Activated naive CD4-positive, alpha-beta T cell treated with anti-CD3 and anti-CD28 coated beads, Interleukin-2, amount 10 ng/mL, durations not matched to agents 7 days and 5 days (primary cell): ENCODE measurements at regions not wholly inside any gene's neighbourhood (a gene's known extent, or its start where the extent isn't known, plus 50 kb on each side); places are given as distances from the start of the nearest gene placed in this dataset.

Experiments used
- CTCF ChIA-PET: fragments of 350-600 bp; sonication (Branson Sonifier 250); formaldehyde crosslinking; loops from one replicate; lab custom pipeline; 2021; ENCODE audit warnings: antibody characterized with exemption; lab: Charles Lee
- DNase-seq: peaks from one replicate; pipeline ENCODE4 v3.0.0-alpha.2; 2020
- H3K27ac Mint-ChIP-seq: one replicate; pipeline ENCODE4 v1.8.0; 2021; ENCODE audit warnings: mild to moderate bottlenecking, moderate library complexity, mixed read lengths
- H3K27me3 Mint-ChIP-seq: one replicate; pipeline ENCODE4 v1.8.0; 2021; ENCODE audit warnings: mild to moderate bottlenecking, mixed read lengths
- H3K36me3 Mint-ChIP-seq: one replicate; pipeline ENCODE4 v1.8.0; 2021; ENCODE audit warnings: mixed read lengths
- H3K4me1 Mint-ChIP-seq: one replicate; pipeline ENCODE4 v1.8.0; 2021; ENCODE audit warnings: mixed read lengths
- H3K4me3 Mint-ChIP-seq: one replicate; pipeline ENCODE4 v1.8.0; 2021; ENCODE audit warnings: mild to moderate bottlenecking, moderate library complexity, mixed read lengths
- H3K9me3 Mint-ChIP-seq: one replicate; pipeline ENCODE4 v1.8.0; 2021; ENCODE audit warnings: mixed read lengths

DNA sequence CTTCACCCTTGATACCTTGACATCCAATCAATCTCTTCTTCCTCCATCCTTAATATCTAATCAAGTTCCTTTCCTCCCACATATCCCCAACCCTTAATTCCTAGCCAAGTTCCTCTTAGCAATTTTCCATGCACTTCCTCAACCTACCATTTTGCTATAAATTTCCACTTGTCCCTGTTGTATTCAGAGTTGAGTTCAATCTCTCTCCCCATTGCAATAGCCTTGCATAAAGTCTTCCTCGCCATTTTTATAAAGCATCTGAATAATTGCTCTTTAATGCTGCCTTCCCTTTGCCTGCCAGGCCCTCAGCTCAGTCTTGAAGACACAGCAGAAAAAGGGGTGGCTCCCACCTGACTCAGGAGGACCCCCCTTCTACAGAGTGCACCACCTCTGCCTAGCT is 390.3 kb downstream of the HHIPL2 start:
- Mint-ChIP-seq H3K4me3 (no peak overlapping the region), H3K27ac (no peak overlapping the region)

DNA sequence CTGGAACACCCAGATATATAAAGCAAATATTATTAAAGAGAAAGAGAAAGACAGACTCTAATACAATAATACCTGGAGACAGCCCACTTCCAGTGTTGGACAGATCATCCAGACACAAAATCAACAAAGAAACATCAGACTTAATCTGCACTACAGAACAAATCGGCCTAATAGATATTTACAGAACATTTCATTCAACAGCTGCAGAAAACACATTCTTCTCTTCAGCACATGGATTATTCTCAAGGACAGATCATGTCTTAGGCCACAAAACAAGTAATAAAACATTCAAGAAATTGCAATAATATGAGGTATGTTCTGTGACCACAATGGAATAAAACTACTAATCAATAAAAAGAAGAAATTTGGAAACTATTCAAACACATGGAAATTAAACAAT is 398.3 kb upstream of the DUSP10 start:
- no peak for DNase-seq
- Mint-ChIP-seq H3K9me3 (peaks cover 2% of the 10 kb centered on the region), H3K4me3 (no peak overlapping the region), H3K27me3 (no peaks in the 10 kb centered on the region), H3K36me3 (no peaks in the 10 kb centered on the region), H3K27ac (no peak overlapping the region), H3K4me1 (no peaks in the 10 kb centered on the region)
- CTCF ChIA-PET, result no interaction called here

More for the DNA sequence above, 390.3 kb downstream of the HHIPL2 start:
- Mint-ChIP-seq H3K4me1 (no peaks in the 10 kb centered on the region), H3K36me3 (no peaks in the 10 kb centered on the region), H3K9me3 (peaks cover 6% of the 10 kb centered on the region), H3K27me3 (no peaks in the 10 kb centered on the region)
- no peak for DNase-seq
- CTCF ChIA-PET, result no interaction called here

DNA sequence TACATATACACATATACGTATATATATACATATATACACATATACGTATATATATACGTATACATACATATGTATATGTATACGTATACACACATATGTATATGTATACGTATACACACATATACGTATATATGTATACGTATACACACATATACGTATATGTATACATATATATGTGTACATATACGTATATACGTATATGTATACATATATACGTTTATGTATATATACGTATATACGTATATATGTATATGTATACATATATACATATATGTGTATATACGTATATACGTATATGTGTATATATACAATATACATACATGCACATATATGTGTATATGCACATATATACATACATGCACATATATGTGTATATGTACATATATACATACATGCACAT is 396.2 kb upstream of the DUSP10 start:
- Mint-ChIP-seq H3K27me3 (no peaks in the 10 kb centered on the region), H3K4me1 (no peaks in the 10 kb centered on the region), H3K27ac (no peak overlapping the region), H3K9me3 (peaks cover 2% of the 10 kb centered on the region), H3K36me3 (no peaks in the 10 kb centered on the region), H3K4me3 (no peak overlapping the region)
- CTCF ChIA-PET, result no interaction called here
- no peak for DNase-seq

DNA sequence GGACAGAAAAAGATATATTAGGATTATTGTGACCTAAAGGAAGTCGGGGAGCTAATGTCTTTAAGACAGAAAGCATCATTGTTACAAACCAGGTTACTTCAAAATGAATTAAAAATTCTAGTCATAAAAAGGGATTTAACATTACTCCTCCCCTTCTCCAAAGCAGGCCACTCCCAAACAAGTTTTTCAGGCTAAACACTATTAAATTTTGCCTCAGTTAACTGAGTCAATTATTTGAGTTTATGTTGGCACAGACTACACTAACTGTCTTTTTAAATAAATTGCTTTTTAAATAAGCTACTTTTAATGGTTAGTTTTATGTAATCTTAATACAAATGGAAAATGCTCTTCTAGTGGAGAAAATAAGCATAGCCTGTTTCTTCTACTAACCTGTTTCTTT is 395.0 kb upstream of the DUSP10 start:
- CTCF ChIA-PET, result no interaction called here
- H3K9me3 Mint-ChIP-seq, result peaks cover 2% of the 10 kb centered on the region

DNA sequence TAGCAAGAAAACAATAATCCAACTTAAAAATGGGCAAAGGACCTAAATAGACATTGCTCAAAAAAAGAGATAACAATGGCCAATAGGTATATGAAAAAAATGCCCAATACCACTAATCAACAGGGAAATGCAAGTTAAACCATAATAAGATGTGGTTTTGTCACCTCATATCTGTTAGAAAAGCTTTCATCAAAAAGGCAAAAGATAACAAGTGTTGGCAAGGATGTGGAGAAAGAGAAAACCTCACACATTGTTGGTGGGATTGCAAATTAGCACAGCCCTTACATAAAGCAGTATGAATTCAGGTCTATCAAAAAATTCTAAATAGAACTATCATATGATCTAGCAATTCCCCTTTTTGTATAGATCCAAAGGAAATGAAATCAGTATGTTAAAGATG is 387.2 kb upstream of the DUSP10 start:
- CTCF ChIA-PET, result interaction anchor here (0.7 kb wide), 1 partner anchor 171 kb away, joined by 3 read pairs; no protein-coding TSS in a partner anchor
- Mint-ChIP-seq H3K36me3 (no peaks in the 10 kb centered on the region), H3K4me1 (no peaks in the 10 kb centered on the region), H3K27me3 (no peaks in the 10 kb centered on the region), H3K9me3 (no peaks in the 10 kb centered on the region), H3K27ac (no peak overlapping the region), H3K4me3 (no peak overlapping the region)
- DNase-seq, result no peak

More for the DNA sequence above, 395.0 kb upstream of the DUSP10 start:
- H3K4me3 Mint-ChIP-seq, result no peak overlapping the region
- no peak overlapping the region for H3K27ac Mint-ChIP-seq
- no peaks in the 10 kb centered on the region for H3K27me3 Mint-ChIP-seq
- H3K4me1 Mint-ChIP-seq, result no peaks in the 10 kb centered on the region
- no peak for DNase-seq
- H3K36me3 Mint-ChIP-seq, result no peaks in the 10 kb centered on the region

DNA sequence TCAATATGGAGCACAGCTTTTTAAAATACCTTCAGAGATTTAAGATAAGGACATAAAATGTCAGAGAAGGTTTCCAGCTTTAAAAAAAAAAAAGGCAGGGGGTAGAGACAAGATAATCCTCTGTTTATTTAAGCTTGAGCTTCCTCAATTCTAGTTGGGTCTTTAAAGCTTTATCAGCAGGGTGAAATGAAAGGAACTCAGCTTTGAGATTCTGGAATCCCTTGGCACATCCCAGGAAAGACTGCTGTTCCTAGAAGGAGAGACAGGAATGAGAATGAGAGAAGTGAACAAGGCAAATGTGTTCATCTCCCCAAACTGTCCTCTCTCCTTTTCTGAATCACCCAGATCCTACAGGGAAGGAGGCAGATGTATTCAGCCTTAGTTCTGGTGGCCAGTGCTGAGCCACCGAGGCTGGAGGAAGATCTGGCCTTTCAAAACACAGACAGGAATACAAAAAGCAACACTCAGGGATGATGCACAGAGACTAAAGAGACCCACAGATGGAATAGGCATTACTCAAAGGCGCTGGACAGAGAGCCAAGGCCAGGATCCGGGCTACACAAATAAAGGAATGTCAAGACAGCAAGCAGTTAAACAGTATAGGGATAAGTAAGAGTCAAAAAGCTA is 385.8 kb upstream of the DUSP10 start:
- no peaks in the 10 kb centered on the region for H3K36me3 Mint-ChIP-seq
- DNase-seq, result no peak
- no peak overlapping the region for H3K27ac Mint-ChIP-seq
- H3K27me3 Mint-ChIP-seq, result no peaks in the 10 kb centered on the region
- no peaks in the 10 kb centered on the region for H3K9me3 Mint-ChIP-seq
- H3K4me3 Mint-ChIP-seq, result no peak overlapping the region
- H3K4me1 Mint-ChIP-seq, result no peaks in the 10 kb centered on the region
- CTCF ChIA-PET, result interaction anchor here (1.1 kb wide), 1 partner anchor 328 kb away, joined by 3 read pairs; no protein-coding TSS in a partner anchor

DNA sequence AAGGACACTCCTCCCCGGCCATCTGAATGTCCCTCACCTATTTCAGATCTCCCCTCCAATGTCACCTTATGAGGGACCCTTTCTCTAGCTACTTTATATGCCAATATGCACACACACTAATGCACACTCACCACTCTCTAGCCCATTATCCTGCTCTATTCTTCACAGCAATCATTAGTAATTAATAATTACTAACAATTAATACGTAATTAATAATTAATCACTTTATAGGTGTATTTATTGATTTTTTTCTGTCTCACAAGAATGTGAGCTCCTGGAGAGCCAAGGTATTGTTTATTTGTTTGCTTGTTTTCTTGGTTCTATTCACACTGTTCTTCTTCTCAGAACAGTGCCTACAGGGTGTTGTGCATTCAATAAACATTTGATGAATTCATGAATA is 385.2 kb upstream of the DUSP10 start:
- no peak for DNase-seq
- H3K27me3 Mint-ChIP-seq, result no peaks in the 10 kb centered on the region
- CTCF ChIA-PET, result interaction anchor here (1.1 kb wide), 1 partner anchor 329 kb away, joined by 3 read pairs; no protein-coding TSS in a partner anchor
- H3K9me3 Mint-ChIP-seq, result no peaks in the 10 kb centered on the region
- no peaks in the 10 kb centered on the region for H3K36me3 Mint-ChIP-seq
- no peak overlapping the region for H3K4me3 Mint-ChIP-seq
- no peaks in the 10 kb centered on the region for H3K4me1 Mint-ChIP-seq
- no peak overlapping the region for H3K27ac Mint-ChIP-seq

DNA sequence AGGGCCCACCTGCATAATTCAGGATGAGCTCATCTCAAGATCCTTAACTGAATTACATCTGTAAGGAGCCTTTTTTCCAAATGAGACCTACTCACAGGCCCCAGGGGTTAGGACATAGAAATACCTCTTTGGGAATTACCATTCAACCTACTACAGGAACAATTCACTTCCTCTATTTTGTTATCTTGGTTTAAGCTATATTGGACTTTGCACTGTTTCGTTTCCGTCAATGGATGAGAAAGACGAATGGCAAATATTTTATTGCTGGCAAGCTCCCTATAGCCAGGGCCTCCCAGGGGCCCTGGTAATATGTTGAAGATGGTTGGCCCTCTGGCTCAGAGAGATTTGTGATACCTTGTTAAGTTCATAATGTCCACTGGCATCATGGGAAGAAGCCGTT is 384.2 kb upstream of the DUSP10 start:
- Mint-ChIP-seq H3K4me3 (no peak overlapping the region), H3K27ac (no peak overlapping the region), H3K9me3 (no peaks in the 10 kb centered on the region), H3K36me3 (no peaks in the 10 kb centered on the region), H3K4me1 (no peaks in the 10 kb centered on the region), H3K27me3 (no peaks in the 10 kb centered on the region)
- CTCF ChIA-PET, result no interaction called here
- DNase-seq, result no peak

DNA sequence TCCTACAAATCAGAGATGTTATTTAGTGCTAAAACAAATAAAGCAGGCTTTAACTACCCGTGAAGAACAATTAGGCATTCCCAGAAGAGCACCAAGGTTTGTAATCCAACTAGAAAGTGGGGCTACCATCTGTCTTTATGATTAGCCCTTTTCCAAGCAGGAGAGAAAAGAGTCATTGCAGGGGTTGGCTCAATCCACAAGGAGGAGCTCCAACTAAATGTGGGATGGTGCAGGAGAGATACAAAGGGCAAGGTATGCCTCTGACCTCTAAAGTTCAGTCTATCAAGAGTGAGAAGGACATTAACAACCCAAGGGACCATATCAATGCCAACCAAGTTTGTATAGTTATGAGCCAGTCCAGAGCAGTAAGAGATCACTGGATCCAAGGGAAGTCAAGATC is 382.7 kb upstream of the DUSP10 start:
- Mint-ChIP-seq H3K4me3 (no peak overlapping the region), H3K36me3 (no peaks in the 10 kb centered on the region), H3K9me3 (no peaks in the 10 kb centered on the region), H3K27me3 (peaks cover 3% of the 10 kb centered on the region), H3K27ac (no peak overlapping the region), H3K4me1 (no peaks in the 10 kb centered on the region)
- CTCF ChIA-PET, result no interaction called here
- no peak for DNase-seq

DNA sequence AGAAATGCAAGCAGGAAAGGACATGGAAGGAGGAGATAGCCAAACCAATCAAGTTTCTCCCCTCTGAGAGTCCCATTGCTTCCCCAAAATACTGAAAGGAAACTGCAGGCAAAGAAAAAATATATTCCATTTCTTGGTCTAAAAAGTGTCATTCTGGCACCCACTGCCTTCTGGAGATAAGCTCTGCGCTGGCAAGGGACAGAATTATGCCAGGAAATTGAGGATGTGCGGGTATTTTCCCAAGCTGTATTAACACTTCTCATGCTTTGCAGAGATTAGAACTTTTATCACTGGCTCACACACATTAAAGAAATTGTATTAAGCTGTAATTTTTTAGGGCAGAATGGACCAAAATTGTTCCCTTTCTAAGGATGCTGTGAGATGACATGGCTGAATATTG is 381.2 kb upstream of the DUSP10 start:
- peaks cover 3% of the 10 kb centered on the region for H3K27me3 Mint-ChIP-seq
- CTCF ChIA-PET, result interaction anchor here (1.6 kb wide), 1 partner anchor 27 kb away, joined by 5 read pairs; no protein-coding TSS in a partner anchor

DNA sequence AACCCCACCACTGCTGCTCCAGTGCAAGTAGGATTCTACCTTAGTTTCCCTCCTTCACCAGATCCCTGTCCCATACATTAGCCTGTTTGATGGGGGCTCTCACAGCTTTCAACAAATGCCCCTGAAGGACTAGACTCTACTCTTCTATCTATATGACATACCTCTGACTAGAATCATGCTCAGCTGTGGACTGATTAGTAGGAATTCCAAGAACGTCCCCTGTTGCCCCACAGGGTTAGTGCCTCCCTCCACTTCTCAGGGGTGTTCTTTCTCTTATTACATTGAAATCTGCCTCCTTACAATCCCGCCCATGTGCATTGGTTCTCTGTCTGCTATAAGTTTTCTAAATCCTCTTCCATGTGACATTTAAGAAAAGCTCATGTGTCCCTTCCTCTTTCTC is 375.9 kb upstream of the DUSP10 start:
- Mint-ChIP-seq H3K9me3 (no peaks in the 10 kb centered on the region), H3K4me3 (no peak overlapping the region), H3K27ac (no peak overlapping the region), H3K36me3 (no peaks in the 10 kb centered on the region), H3K27me3 (peaks cover 6% of the 10 kb centered on the region), H3K4me1 (no peaks in the 10 kb centered on the region)
- DNase-seq, result no peak
- CTCF ChIA-PET, result interaction anchor here (1.6 kb wide), 1 partner anchor 22 kb away, joined by 3 read pairs; no protein-coding TSS in a partner anchor

More for the DNA sequence above, 381.2 kb upstream of the DUSP10 start:
- Mint-ChIP-seq H3K4me1 (no peaks in the 10 kb centered on the region), H3K36me3 (no peaks in the 10 kb centered on the region), H3K27ac (no peak overlapping the region), H3K9me3 (no peaks in the 10 kb centered on the region), H3K4me3 (no peak overlapping the region)
- no peak for DNase-seq

DNA sequence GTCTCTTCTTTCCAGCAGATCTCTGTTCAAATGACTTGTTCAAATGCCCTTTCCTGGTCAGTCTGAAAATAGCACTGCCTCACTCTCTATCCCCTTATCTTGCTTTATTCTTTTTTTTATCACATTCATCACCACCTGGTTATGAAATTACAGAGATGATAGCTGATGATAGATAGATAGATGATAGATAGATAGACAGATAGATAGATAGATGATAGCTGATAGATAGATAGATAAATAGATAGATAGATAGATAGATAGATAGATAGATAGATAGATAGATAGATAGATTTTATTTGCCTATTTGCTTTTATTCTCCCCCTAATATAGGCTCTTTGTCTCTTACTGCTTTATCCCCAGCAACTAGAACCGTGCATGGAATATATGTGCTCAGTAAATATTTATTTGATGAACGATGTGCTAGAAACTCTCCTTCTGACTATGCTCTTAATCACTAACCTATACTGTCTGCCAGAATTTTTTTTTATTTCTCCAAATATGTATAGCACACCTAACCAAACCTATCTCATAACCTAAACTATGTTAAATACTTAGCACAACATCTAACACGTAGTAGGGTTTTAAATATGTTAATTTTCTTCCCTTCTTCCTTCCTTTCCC is 372.8 kb upstream of the DUSP10 start:
- Mint-ChIP-seq H3K36me3 (no peaks in the 10 kb centered on the region), H3K9me3 (no peaks in the 10 kb centered on the region), H3K27ac (no peak overlapping the region), H3K27me3 (peaks cover 3% of the 10 kb centered on the region), H3K4me1 (no peaks in the 10 kb centered on the region), H3K4me3 (no peak overlapping the region)
- no peak for DNase-seq
- CTCF ChIA-PET, result no interaction called here

DNA sequence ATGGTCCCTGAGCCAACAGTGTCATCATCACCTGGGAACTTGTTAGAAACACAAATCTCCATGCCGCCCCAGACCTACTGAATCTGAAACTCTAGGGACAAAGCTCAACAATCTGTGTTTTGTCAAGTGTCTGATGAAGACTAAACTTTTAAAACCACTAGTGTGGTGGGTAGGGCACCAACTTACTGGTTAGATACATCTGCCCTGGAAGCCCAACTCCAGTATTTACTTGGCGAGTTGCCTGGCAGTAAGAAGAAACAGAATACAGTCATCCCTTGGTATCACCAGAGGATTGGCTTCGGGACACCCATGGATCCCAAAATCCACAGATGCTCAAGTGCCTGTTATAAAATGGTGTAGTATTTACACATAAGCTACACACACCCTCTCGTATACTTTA is 367.9 kb upstream of the DUSP10 start:
- Mint-ChIP-seq H3K4me3 (no peak overlapping the region), H3K27ac (no peak overlapping the region), H3K9me3 (no peaks in the 10 kb centered on the region), H3K36me3 (no peaks in the 10 kb centered on the region), H3K4me1 (no peaks in the 10 kb centered on the region), H3K27me3 (no peaks in the 10 kb centered on the region)
- CTCF ChIA-PET, result interaction anchor here (1.7 kb wide), 1 partner anchor 14 kb away, joined by 8 read pairs; no protein-coding TSS in a partner anchor
- no peak for DNase-seq

DNA sequence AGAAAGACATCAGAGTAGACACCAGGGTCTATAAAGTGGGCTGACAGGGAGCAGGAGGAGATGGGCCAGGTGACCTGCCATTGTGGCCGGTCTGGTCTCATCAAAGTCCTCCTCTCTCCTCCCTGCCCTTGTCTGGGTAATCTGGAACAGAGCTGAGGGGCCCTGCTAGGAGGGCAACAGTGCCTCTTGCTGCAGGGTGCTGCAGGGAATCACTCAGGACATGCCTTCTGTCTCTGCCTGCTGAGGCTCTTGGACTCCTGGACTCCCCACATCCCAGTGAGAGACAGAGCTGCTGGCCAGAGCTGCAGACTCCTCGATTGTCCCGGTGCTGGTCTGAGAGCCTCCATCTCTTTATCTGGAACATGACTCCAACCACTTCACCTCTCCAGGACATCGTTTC is 366.1 kb upstream of the DUSP10 start:
- Mint-ChIP-seq H3K4me1 (no peaks in the 10 kb centered on the region), H3K27ac (no peak overlapping the region), H3K36me3 (no peaks in the 10 kb centered on the region), H3K4me3 (no peak overlapping the region), H3K9me3 (no peaks in the 10 kb centered on the region), H3K27me3 (no peaks in the 10 kb centered on the region)
- CTCF ChIA-PET, result no interaction called here
- no peak for DNase-seq

DNA sequence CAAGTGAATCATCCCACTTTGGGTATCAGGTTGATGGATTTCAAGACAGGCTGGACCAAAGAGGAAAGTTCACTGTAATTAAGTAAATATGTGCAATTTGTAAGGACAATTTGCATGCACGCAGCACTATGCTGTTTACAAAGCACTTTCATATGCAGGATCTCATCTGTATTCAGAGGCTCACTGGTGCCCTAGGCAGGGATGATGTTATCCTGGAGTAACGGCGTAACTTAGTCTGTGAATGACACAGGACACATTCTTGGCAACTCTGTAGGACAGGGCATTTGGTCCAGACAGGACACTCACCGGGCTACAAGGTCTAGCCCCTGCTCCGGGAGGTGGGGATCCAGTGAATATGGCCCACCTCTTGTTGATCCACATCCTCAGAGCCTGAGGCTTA is 365.4 kb upstream of the DUSP10 start:
- no peaks in the 10 kb centered on the region for H3K9me3 Mint-ChIP-seq
- no peaks in the 10 kb centered on the region for H3K36me3 Mint-ChIP-seq
- no peak overlapping the region for H3K27ac Mint-ChIP-seq
- no peak overlapping the region for H3K4me3 Mint-ChIP-seq
- H3K4me1 Mint-ChIP-seq, result no peaks in the 10 kb centered on the region
- CTCF ChIA-PET, result interaction anchor here (3.4 kb wide), 1 partner anchor 11 kb away, joined by 18 read pairs; no protein-coding TSS in a partner anchor
- no peaks in the 10 kb centered on the region for H3K27me3 Mint-ChIP-seq
- no peak for DNase-seq
